Type B pancreatic cell (in vitro differentiated cells): ENCODE measurements at regions not wholly inside any gene's neighbourhood (a gene's known extent, or its start where the extent isn't known, plus 50 kb on each side); places are given as distances from the start of the nearest gene placed in this dataset.
"Not testable (repeated sequence)": the region's sequence is repeated elsewhere in the genome, so short reads cannot be mapped to it uniquely, and the experiment has no call there.

Experiments
- DNase-seq: peaks from one replicate; pipeline ENCODE4 v3.0.0; 2021; ENCODE audit warnings: mixed read lengths; ENCODE audit not compliant: unreplicated experiment; ENCODE audit errors: extremely low spot score
- H3K27ac Mint-ChIP-seq: 2 replicates; pipeline ENCODE4 v1.8.0; 2021; ENCODE audit warnings: mild to moderate bottlenecking, mixed read lengths
- H3K27me3 Mint-ChIP-seq: 2 replicates; pipeline ENCODE4 v1.8.0; 2021; ENCODE audit warnings: mixed read lengths
- H3K36me3 Mint-ChIP-seq: 2 replicates; pipeline ENCODE4 v1.8.0; 2021; ENCODE audit warnings: mixed read lengths
- H3K4me1 Mint-ChIP-seq: one replicate; pipeline ENCODE4 v1.8.0; 2021; ENCODE audit warnings: mixed read lengths; ENCODE audit not compliant: unreplicated experiment
- H3K4me3 Mint-ChIP-seq: 2 replicates; pipeline ENCODE4 v1.8.0; 2021; ENCODE audit warnings: mild to moderate bottlenecking, mixed read lengths
- H3K9me3 Mint-ChIP-seq: 2 replicates; pipeline ENCODE4 v1.8.0; 2021; ENCODE audit warnings: mixed read lengths
- TF ChIP-seq, protein P1 (sequence below): fragments of 200-600 bp; sonication (generic); conservative IDR thresholded peaks from 2 replicates; pipeline ENCODE4 v1.5.0; 2021; ENCODE audit warnings: antibody characterized with exemption, mild to moderate bottlenecking

DNA sequence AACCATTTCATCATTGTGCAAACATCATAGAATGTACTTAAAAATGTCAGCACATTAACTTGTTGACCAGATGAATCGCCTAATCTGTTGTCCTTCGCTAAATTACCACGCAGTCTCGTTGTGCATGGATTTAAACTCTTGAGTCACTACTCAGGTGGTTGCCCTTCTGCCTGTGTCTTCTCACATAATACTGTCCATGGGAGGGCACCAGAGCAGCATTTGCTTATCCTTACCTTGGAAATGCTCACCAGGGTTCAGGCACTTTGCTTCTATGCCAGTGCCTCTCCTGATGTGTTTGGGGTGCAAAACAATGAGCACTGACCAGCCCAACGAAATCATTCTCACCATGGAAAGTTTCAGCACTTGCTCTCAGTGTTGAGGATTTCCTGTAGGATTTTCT lies 559.9 kb downstream of the RWDD3 start:
- no peak for DNase-seq
- Mint-ChIP-seq H3K4me1 (no peaks in the 10 kb centered on the region), H3K9me3 (peaks cover 4% of the 10 kb centered on the region), H3K27ac (no peak overlapping the region), H3K4me3 (no peak overlapping the region), H3K36me3 (no peaks in the 10 kb centered on the region), H3K27me3 (no peaks in the 10 kb centered on the region)
- TF ChIP-seq, protein P1, sequence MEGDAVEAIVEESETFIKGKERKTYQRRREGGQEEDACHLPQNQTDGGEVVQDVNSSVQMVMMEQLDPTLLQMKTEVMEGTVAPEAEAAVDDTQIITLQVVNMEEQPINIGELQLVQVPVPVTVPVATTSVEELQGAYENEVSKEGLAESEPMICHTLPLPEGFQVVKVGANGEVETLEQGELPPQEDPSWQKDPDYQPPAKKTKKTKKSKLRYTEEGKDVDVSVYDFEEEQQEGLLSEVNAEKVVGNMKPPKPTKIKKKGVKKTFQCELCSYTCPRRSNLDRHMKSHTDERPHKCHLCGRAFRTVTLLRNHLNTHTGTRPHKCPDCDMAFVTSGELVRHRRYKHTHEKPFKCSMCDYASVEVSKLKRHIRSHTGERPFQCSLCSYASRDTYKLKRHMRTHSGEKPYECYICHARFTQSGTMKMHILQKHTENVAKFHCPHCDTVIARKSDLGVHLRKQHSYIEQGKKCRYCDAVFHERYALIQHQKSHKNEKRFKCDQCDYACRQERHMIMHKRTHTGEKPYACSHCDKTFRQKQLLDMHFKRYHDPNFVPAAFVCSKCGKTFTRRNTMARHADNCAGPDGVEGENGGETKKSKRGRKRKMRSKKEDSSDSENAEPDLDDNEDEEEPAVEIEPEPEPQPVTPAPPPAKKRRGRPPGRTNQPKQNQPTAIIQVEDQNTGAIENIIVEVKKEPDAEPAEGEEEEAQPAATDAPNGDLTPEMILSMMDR: peak; percentile 48

DNA sequence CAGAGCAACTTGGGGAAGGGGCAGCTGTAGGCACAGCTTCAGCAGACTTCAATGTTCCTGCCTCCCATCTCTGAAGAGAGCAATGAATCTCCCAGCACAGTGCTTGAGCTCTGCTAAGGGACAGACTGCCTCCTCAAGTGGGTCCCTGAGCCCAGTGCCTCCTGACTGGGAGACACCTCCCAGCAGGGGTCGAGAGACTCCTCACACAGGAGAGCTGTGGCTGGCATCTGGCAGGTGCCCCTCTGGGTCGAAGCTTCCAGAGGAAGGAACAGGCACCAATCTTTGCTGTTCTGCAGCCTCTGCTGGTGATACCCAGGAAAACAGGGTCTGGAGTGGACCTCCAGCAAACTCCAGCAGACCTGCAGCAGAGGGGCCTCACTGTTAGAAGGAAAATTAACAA lies 563.8 kb downstream of the RWDD3 start:
- DNase-seq, H3K9me3 Mint-ChIP-seq, H3K27ac Mint-ChIP-seq, H3K36me3 Mint-ChIP-seq, H3K4me1 Mint-ChIP-seq, H3K27me3 Mint-ChIP-seq, H3K4me3 Mint-ChIP-seq: not testable (repeated sequence)

DNA sequence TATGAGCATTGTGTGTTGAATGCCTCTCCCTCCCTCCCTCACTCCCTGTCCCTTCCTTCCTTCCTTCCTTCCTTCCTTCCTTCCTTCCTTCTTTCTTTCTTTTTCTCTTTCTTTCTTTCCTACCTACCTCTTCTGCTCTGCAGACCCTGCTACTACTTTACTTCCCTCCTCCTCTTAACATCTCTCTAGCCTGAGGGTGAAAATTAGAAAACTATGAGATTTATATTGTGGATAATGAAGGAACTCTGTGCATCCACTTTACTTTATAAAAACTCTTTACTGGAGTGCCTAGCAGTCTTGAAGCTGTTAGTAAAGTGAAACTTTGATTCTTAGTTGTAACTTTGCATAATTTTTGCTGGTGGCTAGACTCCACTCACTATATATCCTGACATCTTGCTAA lies 572.2 kb downstream of the RWDD3 start:
- no peak for DNase-seq
- Mint-ChIP-seq H3K27ac (no peak overlapping the region), H3K4me3 (no peak overlapping the region), H3K9me3 (no peaks in the 10 kb centered on the region), H3K27me3 (no peaks in the 10 kb centered on the region), H3K36me3 (no peaks in the 10 kb centered on the region), H3K4me1 (no peaks in the 10 kb centered on the region)
- TF ChIP-seq, protein P1: no peak

DNA sequence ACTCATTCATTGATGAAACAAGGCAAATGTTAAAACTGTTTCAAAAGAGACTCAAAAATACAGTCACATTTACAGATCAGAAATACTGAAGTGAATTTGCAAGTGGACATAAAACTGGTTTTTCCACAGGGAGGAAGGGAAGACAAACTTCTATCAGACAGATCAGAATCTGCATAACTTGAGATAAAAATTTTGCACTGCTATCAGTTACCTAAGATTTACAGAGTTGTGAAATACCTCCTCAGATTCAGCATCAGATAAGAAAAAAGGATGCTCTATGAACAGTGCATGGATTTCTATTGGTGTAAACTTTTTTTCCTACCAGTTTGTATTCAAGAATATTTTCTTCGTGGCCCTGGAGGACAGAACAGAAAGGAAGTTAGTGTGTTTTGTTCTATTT lies 575.4 kb downstream of the RWDD3 start:
- Mint-ChIP-seq H3K27me3 (no peaks in the 10 kb centered on the region), H3K4me1 (no peaks in the 10 kb centered on the region), H3K36me3 (no peaks in the 10 kb centered on the region), H3K27ac (no peak overlapping the region), H3K4me3 (no peak overlapping the region), H3K9me3 (no peaks in the 10 kb centered on the region)
- TF ChIP-seq, protein P1: no peak
- DNase-seq: no peak

DNA sequence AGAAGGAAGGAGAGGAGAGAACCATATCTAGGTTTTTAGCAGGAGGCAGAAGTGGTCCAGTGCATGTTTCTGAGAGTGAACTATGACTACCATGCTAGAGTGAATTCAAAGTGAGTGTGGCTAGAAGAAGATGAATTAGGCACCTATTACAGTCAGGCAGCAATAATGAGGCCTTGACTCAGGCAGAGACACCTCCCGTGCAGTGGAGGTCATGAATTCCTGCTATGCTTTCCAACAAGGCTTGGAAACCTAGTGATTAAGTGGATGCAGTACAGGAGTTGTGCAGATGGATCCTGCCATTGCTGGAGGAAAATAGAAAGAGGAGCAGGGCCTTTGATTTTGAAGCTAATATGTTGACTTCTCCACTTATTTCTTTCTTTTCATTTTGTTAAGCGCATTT lies 581.5 kb downstream of the RWDD3 start:
- no peak for DNase-seq
- H3K36me3 Mint-ChIP-seq: no peaks in the 10 kb centered on the region
- no peak overlapping the region for H3K27ac Mint-ChIP-seq
- no peaks in the 10 kb centered on the region for H3K27me3 Mint-ChIP-seq
- H3K4me1 Mint-ChIP-seq: peaks cover 4% of the 10 kb centered on the region
- peaks cover 5% of the 10 kb centered on the region for H3K9me3 Mint-ChIP-seq
- H3K4me3 Mint-ChIP-seq: no peak overlapping the region
- TF ChIP-seq, protein P1: no peak

DNA sequence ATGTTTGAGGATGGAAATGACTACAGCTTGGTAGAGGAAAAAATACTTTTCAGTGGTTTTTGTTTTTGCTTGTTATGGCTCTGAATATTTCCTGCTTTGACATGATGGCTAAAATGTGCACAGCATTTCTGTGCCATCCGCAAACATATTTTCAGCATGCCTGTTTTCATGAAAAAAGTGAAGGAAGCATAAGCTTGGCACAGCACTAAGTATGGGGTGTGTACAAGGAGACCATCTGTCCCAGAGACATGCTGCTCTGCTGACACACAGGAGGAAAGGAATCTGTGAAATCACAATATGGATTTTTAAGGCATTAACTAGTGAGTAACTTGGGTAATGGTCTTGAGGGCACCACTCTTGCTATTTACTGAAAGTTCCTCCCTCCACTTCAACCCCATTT lies 595.5 kb downstream of the RWDD3 start:
- Mint-ChIP-seq H3K4me3 (no peak overlapping the region), H3K27ac (no peak overlapping the region), H3K4me1 (no peaks in the 10 kb centered on the region), H3K27me3 (no peaks in the 10 kb centered on the region), H3K36me3 (no peaks in the 10 kb centered on the region), H3K9me3 (no peaks in the 10 kb centered on the region)
- no peak for DNase-seq
- TF ChIP-seq, protein P1: no peak
